Activated CD4-positive, alpha-beta T cell treated with anti-CD3 and anti-CD28 coated beads for 36 hours (primary cell): ENCODE measurements at regions not wholly inside any gene's neighbourhood (a gene's known extent, or its start where the extent isn't known, plus 50 kb on each side); places are given as distances from the start of the nearest gene placed in this dataset.

ENCODE experiments used
- ATAC-seq: fragments of 200-7000 bp; cut with Tn5 transposase; one replicate; pipeline ENCODE4 v1.10.0; 2021; ENCODE audit warnings: mild to moderate bottlenecking, moderate library complexity
- CTCF ChIA-PET: fragments of 350-600 bp; sonication (Branson Sonifier 250); formaldehyde crosslinking; loops from one replicate; lab custom pipeline; 2021; ENCODE audit warnings: antibody characterized with exemption; lab: Charles Lee
- POLR2A ChIA-PET: fragments of 350-600 bp; sonication (Branson Sonifier 250); formaldehyde crosslinking; loops from one replicate; lab custom pipeline; 2021; ENCODE audit warnings: antibody characterized with exemption, inconsistent platforms; lab: Charles Lee
- DNase-seq: peaks from one replicate; pipeline ENCODE4 v3.0.0-alpha.2; 2020
- H3K27ac Mint-ChIP-seq: one replicate; pipeline ENCODE4 v1.8.0; 2021; ENCODE audit warnings: mixed read lengths
- H3K27me3 Mint-ChIP-seq: one replicate; pipeline ENCODE4 v1.8.0; 2021; ENCODE audit warnings: mixed read lengths
- H3K36me3 Mint-ChIP-seq: one replicate; pipeline ENCODE4 v1.8.0; 2021; ENCODE audit warnings: low read depth, mixed read lengths
- H3K4me1 Mint-ChIP-seq: one replicate; pipeline ENCODE4 v1.8.0; 2021; ENCODE audit warnings: mixed read lengths
- H3K4me3 Mint-ChIP-seq: one replicate; pipeline ENCODE4 v1.8.0; 2021; ENCODE audit warnings: mild to moderate bottlenecking, moderate library complexity, mixed read lengths
- H3K9me3 Mint-ChIP-seq: one replicate; pipeline ENCODE4 v1.8.0; 2021; ENCODE audit warnings: low read depth, mixed read lengths
- intact Hi-C, 2 experiments: fragments of 100-400 bp; cut with DNase I in 1 of 2; cut with micrococcal nuclease in 1 of 2; formaldehyde crosslinking; loops; one replicate each; pipeline versions ENCODE4 v1.14.2 to v1.15.1; 2022 to 2024; cut with DNase I, micrococcal nuclease

DNA sequence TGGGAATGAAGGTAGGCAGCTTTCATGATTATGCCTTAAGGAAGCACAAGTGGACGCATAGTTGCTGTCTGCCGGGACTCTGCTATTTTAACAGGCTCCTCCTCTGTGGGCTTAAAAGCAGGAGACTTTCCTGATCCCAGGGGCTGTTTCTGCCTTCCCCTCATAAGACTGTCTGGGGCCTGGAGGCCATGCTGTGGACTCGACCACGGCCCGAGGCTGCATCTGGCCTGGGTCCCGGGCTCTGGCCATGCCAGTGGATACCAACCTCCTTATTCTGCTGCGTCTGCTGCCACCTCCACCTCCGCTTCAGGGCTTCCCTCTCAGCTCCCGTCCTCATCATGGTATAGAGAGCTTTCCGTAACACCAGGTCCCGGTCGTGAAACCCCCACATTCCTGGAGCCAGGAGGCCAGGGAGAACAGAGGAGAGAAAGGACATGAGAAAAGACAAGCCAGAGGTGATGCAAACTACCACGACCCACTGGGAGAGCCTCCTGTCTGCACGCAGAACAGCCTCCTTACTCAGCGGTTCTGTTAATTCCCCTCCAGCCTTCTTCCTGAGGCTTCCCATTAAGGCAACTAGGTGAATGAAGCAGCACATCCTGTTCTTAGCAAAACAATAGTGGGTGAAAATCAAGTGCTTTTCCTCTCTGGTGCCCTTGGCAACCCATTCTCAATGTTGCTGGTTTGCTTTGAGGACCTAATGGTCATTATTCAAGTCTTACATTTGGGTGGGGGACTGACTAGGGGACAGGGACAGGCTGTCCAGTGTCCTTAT lies 200.5 kb downstream of the KLF13 start:
- ATAC-seq = no peak
- no peaks in the 10 kb centered on the region for H3K27me3 Mint-ChIP-seq
- H3K4me1 Mint-ChIP-seq = no peaks in the 10 kb centered on the region
- H3K9me3 Mint-ChIP-seq = no peaks in the 10 kb centered on the region
- H3K27ac Mint-ChIP-seq = no peak overlapping the region
- intact Hi-C loops = no loop called here
- H3K4me3 Mint-ChIP-seq = no peak overlapping the region
- DNase-seq = no peak
- no peaks in the 10 kb centered on the region for H3K36me3 Mint-ChIP-seq
- ChIA-PET POLR2A (no interaction called here), CTCF (interaction anchor here (0.6 to 0.9 kb wide), 2 partner anchors 10 to 115 kb away, joined by 3 read pairs; no protein-coding TSS in a partner anchor)

GRCh38 chr15:31528846-31529245 lies 202.2 kb downstream of the KLF13 start:
- DNase-seq = no peak
- intact Hi-C loops = no loop called here
- no peak overlapping the region for H3K4me3 Mint-ChIP-seq
- no peak for ATAC-seq
- ChIA-PET CTCF (no interaction called here), POLR2A (no interaction called here)
- H3K36me3 Mint-ChIP-seq = no peaks in the 10 kb centered on the region
- H3K9me3 Mint-ChIP-seq = peaks cover under 1% of the 10 kb centered on the region
- no peaks in the 10 kb centered on the region for H3K27me3 Mint-ChIP-seq
- H3K4me1 Mint-ChIP-seq = no peaks in the 10 kb centered on the region
- no peak overlapping the region for H3K27ac Mint-ChIP-seq

DNA sequence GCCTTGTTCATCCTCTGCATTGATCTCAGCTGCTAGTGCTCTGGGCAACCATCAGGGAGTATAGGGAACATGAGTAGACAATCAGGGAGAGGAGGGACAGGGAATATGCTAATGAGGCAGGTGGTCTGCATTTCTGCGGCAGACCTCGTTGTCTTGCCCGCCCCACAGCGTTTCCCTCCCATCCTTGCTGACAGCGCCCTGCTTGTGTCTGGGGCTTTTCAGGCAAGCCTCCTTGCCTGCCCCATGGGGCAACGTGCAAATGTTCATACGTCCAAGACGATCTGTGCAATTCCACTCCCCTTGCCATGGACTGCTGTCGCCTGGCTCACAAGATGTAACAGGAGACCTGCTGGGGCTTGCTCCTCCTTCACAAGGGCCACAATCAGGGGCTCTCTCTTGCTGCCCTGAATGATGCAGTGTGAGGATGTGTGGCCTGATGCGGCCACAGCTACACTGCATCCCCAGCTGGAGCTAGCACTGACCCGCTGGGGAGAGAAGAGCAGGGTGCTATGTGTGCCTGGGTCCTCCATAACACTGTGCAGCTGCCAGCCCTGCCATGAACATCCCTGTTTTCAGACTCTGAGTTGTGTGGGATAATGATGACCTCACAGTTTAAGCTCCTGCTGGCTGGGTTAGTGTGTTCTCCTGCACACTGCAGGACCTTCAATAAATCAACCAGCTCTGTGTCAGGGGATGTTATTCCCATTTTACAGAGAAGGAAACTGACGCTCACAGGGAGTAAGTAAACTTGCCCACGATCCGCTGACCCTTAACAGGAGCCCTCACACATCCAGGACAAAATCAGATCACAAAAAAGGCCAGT lies 211.3 kb downstream of the KLF13 start:
- peaks cover 25% of the 10 kb centered on the region for H3K27me3 Mint-ChIP-seq
- ChIA-PET POLR2A (no interaction called here), CTCF (no interaction called here)
- peaks cover 2% of the 10 kb centered on the region for H3K9me3 Mint-ChIP-seq
- H3K4me1 Mint-ChIP-seq = no peaks in the 10 kb centered on the region
- DNase-seq (no peak), ATAC-seq (no peak)
- intact Hi-C loops = no loop called here
- H3K36me3 Mint-ChIP-seq = no peaks in the 10 kb centered on the region
- no peak overlapping the region for H3K27ac Mint-ChIP-seq
- no peak overlapping the region for H3K4me3 Mint-ChIP-seq

DNA sequence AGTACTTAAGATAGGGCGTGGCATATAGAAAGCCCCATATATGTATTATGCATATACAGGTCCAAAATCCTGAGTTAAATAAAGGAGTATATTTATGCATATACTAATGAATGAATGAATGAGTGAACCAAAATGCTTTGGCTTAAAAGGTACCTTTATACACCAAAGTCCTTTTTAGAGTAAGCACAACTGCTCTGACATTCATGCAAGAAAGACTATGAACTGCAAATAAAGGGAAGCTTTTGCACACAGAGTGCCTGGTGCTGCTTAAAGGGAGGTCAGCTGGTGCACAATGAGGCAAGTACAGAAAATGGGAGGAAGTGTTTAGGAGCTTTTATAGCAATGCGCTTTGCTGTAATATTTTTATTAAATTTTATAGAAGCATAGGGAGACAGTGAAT lies 214.0 kb downstream of the KLF13 start:
- no peak overlapping the region for H3K27ac Mint-ChIP-seq
- no peak for DNase-seq
- peaks cover 9% of the 10 kb centered on the region for H3K4me1 Mint-ChIP-seq
- no peaks in the 10 kb centered on the region for H3K9me3 Mint-ChIP-seq
- POLR2A ChIA-PET = no interaction called here
- ATAC-seq = no peak
- CTCF ChIA-PET = no interaction called here
- H3K36me3 Mint-ChIP-seq = no peaks in the 10 kb centered on the region
- peaks cover 27% of the 10 kb centered on the region for H3K27me3 Mint-ChIP-seq
- no peak overlapping the region for H3K4me3 Mint-ChIP-seq
- intact Hi-C loops = no loop called here

DNA sequence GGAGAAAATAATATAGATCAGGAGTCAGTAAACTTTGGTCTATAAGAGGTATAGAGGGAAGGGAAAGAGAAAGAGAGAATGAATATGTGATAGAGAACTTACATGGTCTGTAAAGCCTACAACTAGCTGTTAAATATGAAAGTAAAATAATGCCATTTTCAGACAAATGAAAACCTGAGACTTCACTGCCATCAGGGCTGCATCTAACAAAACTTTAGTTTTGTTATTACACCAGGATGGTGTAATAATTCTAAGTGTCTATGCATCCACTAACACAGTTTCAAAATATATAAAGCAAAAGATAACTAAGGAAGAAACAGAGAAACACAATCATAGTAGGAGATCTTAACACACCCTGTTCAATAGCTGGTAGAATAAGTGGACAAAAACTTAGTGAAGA lies 217.7 kb downstream of the KLF13 start:
- no peaks in the 10 kb centered on the region for H3K36me3 Mint-ChIP-seq
- CTCF ChIA-PET = no interaction called here
- ATAC-seq (peak; percentile 33), DNase-seq (no peak)
- no peak overlapping the region for H3K4me3 Mint-ChIP-seq
- POLR2A ChIA-PET = interaction anchor here (0.5 kb wide), 1 partner anchor 398 kb away, joined by 3 read pairs; no protein-coding TSS in a partner anchor
- H3K4me1 Mint-ChIP-seq = peaks cover 9% of the 10 kb centered on the region
- no peaks in the 10 kb centered on the region for H3K9me3 Mint-ChIP-seq
- intact Hi-C loops = no loop called here
- peaks cover 21% of the 10 kb centered on the region for H3K27me3 Mint-ChIP-seq
- H3K27ac Mint-ChIP-seq = no peak overlapping the region

DNA sequence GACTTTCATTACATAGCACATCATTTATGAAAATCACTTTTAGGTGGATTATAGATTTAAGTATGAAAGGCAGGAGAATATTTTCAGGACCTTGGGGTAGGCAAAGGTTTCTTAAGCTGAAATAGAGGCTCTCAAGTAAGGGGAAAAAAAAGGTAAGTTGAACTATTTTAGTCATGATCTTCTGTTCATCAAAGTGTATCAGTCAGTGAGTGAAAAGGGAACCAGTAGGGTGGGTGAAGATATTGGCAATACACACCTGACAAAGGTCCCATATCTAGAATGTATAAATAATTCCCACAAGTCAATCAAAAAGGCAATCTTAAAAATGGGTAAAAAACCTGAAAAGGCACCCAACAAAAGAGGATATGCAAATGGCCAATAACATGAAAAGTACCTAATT lies 218.6 kb downstream of the KLF13 start:
- no peaks in the 10 kb centered on the region for H3K36me3 Mint-ChIP-seq
- POLR2A ChIA-PET = no interaction called here
- ATAC-seq = no peak
- H3K27ac Mint-ChIP-seq = no peak overlapping the region
- CTCF ChIA-PET = no interaction called here
- peaks cover 18% of the 10 kb centered on the region for H3K27me3 Mint-ChIP-seq
- DNase-seq = no peak
- no peaks in the 10 kb centered on the region for H3K9me3 Mint-ChIP-seq
- peaks cover 9% of the 10 kb centered on the region for H3K4me1 Mint-ChIP-seq
- no peak overlapping the region for H3K4me3 Mint-ChIP-seq
- intact Hi-C loops = no loop called here

DNA sequence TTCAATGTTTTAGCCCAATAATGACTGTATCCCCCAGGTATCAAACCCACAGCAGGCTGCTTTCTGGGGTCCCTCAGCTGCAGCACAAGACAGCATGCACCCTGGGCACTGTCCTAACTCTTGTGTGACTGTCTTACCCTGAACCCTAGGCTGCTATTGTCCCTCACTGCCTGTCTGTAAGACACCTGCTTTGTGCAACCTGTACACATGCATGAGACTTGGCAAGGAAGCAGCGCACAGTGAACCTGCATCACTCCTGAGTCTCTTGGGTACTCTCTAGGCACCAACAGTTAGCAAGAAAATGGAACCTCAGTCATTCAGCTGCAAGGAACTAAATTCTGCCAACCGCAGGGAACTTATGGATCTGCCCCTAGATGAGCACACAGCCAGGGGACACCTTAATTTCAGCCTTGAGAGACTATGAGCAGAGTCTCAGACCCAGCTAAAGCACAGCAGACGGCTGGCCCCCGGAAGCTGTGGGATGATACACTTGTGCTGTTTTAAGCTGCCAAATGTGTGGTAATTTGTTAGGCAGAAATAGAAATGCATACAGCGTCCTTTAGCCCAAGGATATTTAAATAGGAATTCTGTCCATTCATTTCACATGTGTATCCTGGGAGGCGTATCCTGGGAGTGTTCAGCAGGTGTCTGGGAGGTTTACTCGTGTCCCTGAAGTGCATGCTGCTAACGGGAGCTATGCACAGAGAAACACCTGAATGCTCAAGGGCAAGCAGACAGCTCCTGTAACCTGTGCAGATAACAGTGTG lies 223.8 kb downstream of the KLF13 start:
- no peak overlapping the region for H3K27ac Mint-ChIP-seq
- ATAC-seq (no peak), DNase-seq (no peak)
- ChIA-PET POLR2A (interaction anchor here (0.5 kb wide), 1 partner anchor 456 kb away, joined by 3 read pairs; no protein-coding TSS in a partner anchor), CTCF (interaction anchor here (0.6 to 1.2 kb wide), 3 partner anchors 27 to 318 kb away, joined by 3 read pairs; no protein-coding TSS in a partner anchor)
- peaks cover 8% of the 10 kb centered on the region for H3K27me3 Mint-ChIP-seq
- intact Hi-C loops = no loop called here
- peaks cover 3% of the 10 kb centered on the region for H3K4me1 Mint-ChIP-seq
- H3K36me3 Mint-ChIP-seq = no peaks in the 10 kb centered on the region
- H3K9me3 Mint-ChIP-seq = no peaks in the 10 kb centered on the region
- no peak overlapping the region for H3K4me3 Mint-ChIP-seq

DNA sequence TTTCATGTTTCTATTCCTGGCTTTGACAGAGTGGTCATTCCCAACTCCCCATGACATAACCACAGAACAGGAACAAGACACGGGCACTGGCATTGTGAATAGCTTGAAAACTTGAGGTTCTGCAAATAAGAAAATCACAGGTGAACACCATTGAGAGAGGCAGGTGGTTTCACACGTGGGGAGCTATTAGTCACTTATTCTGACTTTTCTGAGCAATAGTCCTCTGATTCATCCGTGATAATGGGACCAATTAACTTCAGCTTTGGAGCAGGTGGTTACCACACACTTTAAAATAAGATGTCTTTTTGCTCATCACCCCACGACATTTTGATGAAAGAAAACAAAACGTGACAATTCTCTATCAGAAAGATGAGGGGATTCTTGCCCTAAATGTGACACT lies 224.7 kb downstream of the KLF13 start:
- Mint-ChIP-seq H3K27ac (no peak overlapping the region), H3K4me1 (peaks cover 3% of the 10 kb centered on the region), H3K36me3 (no peaks in the 10 kb centered on the region), H3K4me3 (no peak overlapping the region), H3K9me3 (no peaks in the 10 kb centered on the region), H3K27me3 (peaks cover 4% of the 10 kb centered on the region)
- CTCF ChIA-PET = no interaction called here
- POLR2A ChIA-PET = no interaction called here
- intact Hi-C loops = no loop called here
- ATAC-seq = peak; percentile 82
- peak; percentile 40 for DNase-seq

DNA sequence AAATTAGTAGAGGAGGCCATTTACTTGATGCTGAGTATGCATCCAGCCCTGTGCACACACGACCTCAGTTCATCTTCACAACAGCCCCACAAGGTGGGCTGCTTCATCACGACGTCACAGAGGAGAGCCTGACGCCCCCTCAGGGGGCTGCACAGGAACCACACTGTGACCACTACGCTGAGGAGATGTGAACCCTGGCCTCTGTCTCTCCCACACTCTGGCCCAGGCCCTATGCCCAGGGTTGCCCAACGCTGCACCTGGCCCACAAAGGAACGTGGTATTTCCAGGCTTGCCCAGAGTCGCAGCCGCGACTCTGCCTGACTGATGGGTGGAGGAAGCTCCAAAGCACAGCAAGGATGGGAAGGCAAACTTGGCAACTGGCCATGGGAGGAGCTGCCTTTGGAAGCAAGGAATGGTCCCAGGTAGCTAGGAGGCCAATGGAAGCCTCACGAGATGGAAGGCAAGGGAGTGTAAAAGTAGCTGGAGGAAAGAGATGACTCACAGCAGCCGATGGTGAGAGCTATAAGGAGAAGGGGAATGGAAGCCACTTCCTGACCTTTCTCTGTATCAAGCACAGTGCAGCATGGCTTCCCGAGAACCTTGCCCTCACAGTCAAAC lies 226.0 kb downstream of the KLF13 start:
- no peak for DNase-seq
- peaks cover 3% of the 10 kb centered on the region for H3K27me3 Mint-ChIP-seq
- H3K36me3 Mint-ChIP-seq = no peaks in the 10 kb centered on the region
- CTCF ChIA-PET = interaction anchor here (1.0 kb wide), 1 partner anchor 27 kb away, joined by 3 read pairs; no protein-coding TSS in a partner anchor
- H3K4me3 Mint-ChIP-seq = no peak overlapping the region
- no peaks in the 10 kb centered on the region for H3K9me3 Mint-ChIP-seq
- ATAC-seq = no peak
- intact Hi-C loops = no loop called here
- H3K4me1 Mint-ChIP-seq = peaks cover 3% of the 10 kb centered on the region
- no peak overlapping the region for H3K27ac Mint-ChIP-seq
- POLR2A ChIA-PET = no interaction called here

GRCh38 chr15:31554261-31554660 lies 227.6 kb downstream of the KLF13 start:
- intact Hi-C loops = no loop called here
- peaks cover 3% of the 10 kb centered on the region for H3K4me1 Mint-ChIP-seq
- H3K9me3 Mint-ChIP-seq = no peaks in the 10 kb centered on the region
- ATAC-seq = no peak
- peaks cover 2% of the 10 kb centered on the region for H3K27me3 Mint-ChIP-seq
- no peak overlapping the region for H3K4me3 Mint-ChIP-seq
- H3K36me3 Mint-ChIP-seq = no peaks in the 10 kb centered on the region
- CTCF ChIA-PET = interaction anchor here (0.6 kb wide), 1 partner anchor 36 kb away, joined by 3 read pairs; no protein-coding TSS in a partner anchor
- no peak overlapping the region for H3K27ac Mint-ChIP-seq
- no peak for DNase-seq
- POLR2A ChIA-PET = no interaction called here

GRCh38 chr15:31555022-31555421 lies 228.4 kb downstream of the KLF13 start:
- Mint-ChIP-seq H3K9me3 (no peaks in the 10 kb centered on the region), H3K27me3 (no peaks in the 10 kb centered on the region), H3K4me1 (peaks cover 3% of the 10 kb centered on the region), H3K27ac (no peak overlapping the region), H3K4me3 (no peak overlapping the region), H3K36me3 (no peaks in the 10 kb centered on the region)
- CTCF ChIA-PET = interaction anchor here (0.6 kb wide), 1 partner anchor 36 kb away, joined by 3 read pairs; no protein-coding TSS in a partner anchor
- intact Hi-C loops = no loop called here
- DNase-seq (no peak), ATAC-seq (no peak)
- POLR2A ChIA-PET = no interaction called here
